Transverse colon (tissue), 3 donors: ENCODE measurements at regions not wholly inside any gene's neighbourhood (a gene's known extent, or its start where the extent isn't known, plus 50 kb on each side); places are given as distances from the start of the nearest gene placed in this dataset.
A peak's percentile ranks its signal among the peaks of the same experiment; 100 is the strongest.

ENCODE experiments used
- EP300 ChIP-seq: sonication (generic); formaldehyde crosslinking; IDR thresholded peaks from one replicate; pipeline ENCODE4 v1.6.1; 2017; ENCODE audit warnings: antibody characterized with exemption, low read depth
- POLR2A ChIP-seq: fragments of 450-650 bp; IDR thresholded peaks from one replicate; pipeline ENCODE4 v1.6.1; 2016; ENCODE audit warnings: antibody characterized with exemption, mild to moderate bottlenecking, moderate library complexity
- POLR2AphosphoS5 ChIP-seq, 3 donors: sonication (generic); formaldehyde crosslinking; IDR thresholded peaks; one replicate each; pipeline ENCODE4 v1.6.1; 2016; ENCODE audit warnings: antibody characterized with exemption in 3 of 3

GRCh38 chr2:128374001-128374710, 55.5 kb upstream of the HS6ST1 start:
- TF ChIP-seq POLR2AphosphoS5 (IDR thresholded peaks at IDR 0.05): peak in 1 of 3 donors; percentile 50
- TF ChIP-seq POLR2A: no peak
- TF ChIP-seq EP300: no peak
